DMS 273 treated with DMSO at 0.1 percent for 48 hours (cell line): ENCODE measurements at regions not wholly inside any gene's neighbourhood (a gene's known extent, or its start where the extent isn't known, plus 50 kb on each side); places are given as distances from the start of the nearest gene placed in this dataset.

ENCODE experiments used
- DNase-seq: peaks from one replicate; lab custom pipeline; 2025; lab: John Stamatoyannopoulos, UW

DNA sequence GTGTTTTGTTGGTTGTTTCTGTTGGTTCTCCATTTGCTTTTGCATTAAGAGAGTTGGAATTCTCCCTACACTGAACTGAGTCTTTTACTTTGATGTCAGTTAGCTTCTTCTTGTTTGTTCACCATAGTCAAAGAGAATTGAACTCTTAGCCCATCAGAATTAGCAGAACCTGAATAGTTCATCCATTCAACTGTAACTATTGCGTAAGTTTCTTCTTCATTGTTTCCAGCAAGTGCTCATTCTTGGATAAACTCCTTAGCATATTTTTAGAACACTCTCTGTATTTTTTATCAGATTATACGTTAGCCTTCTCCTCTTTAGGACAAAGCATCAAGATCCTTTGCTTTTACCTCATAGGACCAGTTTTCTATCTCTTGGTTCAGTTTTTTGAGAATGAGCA, 128.4 kb upstream of the RAB11FIP2 start:
- no peak for DNase-seq

DNA sequence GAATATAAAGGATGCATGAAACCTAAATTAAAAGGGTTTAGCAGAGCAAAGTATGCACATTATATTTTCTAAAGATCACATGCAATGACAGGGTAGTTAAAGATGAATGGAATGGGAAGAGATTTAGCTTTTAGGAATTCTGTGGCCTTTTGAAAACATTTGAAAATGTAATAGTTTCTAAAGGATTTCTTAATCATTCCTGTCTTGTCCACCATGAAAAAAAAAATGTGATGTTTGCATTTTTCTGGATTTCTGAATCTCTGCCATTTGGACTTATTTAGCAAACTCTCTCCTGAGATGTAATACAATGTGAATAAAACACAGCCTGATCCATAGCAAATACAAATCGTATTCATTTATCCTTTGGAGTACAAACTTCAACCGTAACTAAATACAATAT, 126.6 kb upstream of the RAB11FIP2 start:
- no peak for DNase-seq

DNA sequence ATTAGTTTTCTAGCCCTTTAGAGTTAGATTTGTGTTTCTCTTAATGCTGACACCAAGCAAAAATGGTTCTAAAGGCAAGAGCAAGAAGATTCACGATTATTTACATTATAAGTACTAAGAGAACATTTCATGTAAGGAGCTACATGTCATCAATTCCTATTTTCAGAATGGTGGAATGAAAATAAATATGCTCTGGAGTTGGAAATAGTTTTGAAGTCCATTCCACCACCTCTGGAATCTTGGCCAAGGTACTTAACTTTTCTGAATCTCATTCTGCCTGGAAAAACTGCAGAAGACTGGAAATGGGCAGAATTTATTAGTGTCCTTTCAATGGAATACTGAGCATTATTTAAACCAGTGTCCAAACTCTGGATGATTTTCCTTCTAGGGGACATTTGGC, 125.1 kb upstream of the RAB11FIP2 start:
- no peak for DNase-seq

DNA sequence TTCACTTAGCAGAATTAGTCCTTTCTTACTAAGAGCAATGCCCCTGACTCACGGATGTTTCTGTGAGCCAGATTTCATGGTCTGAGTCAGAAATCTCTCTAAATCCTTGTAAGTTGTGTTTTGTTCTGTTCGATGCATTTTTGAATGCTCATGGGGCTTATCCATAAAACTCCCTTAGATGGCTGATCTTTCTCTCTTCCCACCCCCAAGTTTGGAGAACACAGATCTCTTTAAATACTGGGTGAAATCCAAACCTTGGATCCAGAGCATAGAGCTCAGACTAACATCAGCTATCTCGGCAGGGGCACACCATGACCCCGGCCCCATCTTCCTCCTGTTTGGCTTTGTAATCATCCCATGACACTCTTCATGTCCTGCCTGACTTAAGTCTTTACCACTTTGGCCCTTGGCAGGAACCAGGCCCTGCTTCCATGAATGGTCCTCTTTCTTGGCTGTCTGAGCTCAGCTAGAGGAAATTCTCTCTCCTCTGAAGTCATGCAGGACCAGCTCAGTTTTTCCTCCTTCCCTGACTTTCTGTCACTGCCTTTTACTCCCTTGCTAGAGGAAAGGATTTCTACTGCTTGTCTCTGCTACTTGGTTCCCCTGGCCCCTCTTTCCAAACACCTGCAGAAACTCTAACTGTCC, 120.4 kb upstream of the RAB11FIP2 start:
- DNase-seq, result no peak

DNA sequence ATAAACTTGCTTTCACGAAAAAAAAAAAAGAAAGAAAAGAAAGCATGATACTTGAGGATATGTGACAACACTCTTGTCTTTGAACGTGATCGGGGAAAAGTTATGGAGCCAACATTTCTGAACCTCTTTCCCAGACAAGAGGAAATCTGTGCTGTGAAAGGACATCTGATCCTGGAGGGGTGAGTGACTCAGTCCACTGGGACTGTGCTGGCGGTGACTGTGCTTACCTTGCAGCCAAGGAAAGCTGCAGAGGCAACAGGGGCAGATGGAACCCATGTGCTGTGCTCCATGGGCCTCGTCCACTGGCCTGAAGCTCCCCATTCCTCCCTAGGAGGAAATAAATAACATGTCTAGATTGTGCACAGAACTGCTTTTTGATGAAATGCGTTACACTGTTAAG, 116.5 kb upstream of the RAB11FIP2 start:
- DNase-seq, result no peak

DNA sequence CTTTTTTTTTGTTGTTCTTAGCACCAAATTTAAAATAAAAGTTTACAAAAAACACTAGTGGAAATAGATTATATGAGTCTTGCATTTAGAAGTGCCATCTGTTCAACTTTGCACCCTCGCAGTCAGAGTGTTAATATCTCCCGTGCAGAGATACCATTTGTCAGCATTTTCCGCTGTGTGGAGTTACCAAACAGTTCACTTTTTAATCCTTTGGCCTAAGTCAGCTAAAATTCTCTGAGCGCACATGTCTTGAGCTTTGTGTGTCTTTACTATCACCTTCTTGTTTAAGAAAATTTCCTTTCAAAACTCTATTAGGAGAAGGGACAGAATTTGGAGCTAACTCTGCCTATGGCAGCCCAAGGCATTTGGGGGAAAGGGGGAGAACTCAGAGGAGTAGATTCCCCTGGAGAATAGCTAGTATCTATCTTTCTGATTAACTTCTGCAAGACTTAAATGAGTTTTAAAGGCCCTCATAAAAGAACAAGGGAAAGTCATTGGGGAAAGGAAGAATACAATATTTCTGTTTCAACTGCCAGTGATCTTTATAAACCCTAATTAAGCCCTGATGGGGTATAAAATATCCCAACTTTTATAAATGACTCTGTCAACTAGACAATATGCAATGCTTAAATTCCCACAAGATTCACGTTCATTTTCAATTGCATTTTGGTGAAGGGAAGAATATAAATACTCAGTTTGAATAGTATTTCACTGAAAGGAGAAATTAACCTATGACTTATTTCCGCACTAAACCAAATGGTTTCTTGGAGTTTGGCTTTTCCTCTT, 114.9 kb upstream of the RAB11FIP2 start:
- no peak for DNase-seq

DNA sequence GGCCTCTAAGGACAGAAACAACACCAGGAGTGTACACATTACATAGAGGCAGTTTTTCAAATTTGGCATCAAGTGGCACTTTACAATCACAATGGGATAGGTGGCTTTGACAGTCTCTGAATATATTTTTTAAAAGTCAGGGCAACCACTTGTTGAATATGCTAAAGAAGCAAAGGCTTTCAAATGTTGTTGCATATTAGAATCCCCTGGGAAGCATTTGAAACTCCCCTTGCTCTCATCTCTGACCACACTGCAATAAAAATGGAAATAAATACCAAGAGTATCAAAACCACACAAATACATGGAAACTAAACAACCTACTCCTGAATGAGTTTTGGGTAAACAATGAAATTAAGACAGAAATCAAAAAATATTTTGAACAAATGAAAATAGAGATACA, 106.5 kb upstream of the RAB11FIP2 start:
- no peak for DNase-seq

DNA sequence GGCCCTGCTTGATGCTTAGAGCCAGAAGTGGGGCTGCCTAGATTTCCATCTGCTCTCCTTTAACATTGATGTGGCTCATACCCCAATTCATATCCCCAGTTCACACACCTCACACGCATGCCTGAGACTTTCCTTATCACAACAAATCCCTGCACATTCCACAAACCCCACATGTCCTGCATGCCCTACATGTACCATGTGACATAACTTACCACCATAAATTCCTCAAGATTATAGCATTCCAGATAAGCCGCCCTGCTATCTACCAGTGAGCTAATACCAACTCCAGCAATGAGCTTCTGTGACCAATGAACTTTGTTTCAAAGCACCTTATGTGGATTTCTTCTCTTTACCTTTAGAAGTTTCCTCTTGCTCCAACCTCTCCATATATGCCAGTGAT, 104.7 kb upstream of the RAB11FIP2 start:
- no peak for DNase-seq

DNA sequence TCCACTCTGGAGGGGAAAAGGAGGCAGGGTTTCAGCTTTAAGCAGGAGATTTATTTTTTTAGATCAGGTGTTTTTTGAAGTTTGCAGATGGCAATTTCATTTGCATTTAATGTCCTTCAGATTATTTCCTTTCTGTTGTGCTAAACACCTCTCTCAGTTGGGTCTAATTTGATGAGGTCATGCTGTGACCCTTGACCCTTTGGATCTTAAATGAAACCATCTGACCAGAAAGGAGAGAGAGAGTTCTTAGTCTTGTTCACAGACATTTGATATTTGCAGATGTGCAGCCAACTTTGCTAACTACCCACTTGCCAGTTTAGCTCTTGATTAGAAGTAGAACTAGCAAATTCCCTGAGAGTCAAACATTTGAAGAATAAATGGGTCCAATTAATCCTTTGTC, 101.5 kb upstream of the RAB11FIP2 start:
- DNase-seq, result no peak

DNA sequence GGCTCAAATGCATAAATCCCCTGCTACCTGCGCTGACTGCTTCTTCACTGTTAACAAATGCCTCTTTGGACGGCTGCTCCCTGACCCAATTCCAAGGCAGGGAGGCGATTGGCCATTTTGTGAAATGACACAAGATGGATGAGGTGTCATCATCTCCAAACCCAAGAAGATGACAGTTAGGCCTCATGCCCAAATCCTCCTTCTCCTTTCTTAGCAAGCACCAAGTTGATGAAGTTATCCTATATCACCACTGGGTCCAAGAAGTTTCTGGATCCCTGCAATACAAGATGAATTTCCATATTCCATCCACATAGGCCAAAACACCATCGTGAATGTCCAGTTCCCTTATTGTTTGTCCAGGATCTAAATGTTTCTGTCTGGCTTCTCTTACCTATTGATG, 98.5 kb upstream of the RAB11FIP2 start:
- no peak for DNase-seq

DNA sequence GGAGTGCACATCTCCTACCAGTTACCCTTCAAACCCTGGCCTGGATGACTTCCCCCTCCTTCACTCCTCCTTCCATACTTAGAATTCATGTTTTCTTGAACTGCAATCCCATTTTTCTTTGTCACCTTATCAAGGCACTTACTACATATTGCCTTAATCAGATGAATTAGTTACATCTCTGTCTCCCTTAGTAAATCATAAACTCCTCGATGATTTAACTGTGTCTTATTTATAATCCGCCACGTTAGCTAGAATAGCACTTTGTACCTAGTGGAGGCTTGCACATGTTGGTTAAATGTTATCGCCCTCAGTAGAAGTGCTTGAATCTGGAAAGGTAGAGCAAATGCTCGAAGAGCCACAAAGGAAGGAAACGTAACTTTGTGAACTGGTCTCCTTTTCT, 94.7 kb upstream of the RAB11FIP2 start:
- DNase-seq, result no peak

DNA sequence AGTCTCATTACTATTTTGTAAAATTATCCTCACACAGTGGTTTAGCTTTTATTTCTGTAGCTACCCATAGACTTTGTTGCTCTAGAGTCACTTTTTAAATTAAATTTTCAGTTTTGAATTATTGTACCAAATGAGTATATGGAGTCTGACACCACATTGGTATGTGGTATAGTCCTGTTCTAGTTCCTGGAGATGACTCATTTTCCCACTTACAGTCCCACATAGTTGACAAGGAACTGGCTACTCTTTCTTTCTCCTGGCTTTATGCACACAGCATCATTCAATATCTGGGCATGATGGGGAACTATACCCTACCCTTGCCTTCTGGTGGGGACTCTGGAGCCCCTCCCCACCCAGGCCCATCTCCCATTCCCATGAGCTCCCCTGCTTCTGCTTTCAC, 92.6 kb upstream of the RAB11FIP2 start:
- DNase-seq, result no peak

DNA sequence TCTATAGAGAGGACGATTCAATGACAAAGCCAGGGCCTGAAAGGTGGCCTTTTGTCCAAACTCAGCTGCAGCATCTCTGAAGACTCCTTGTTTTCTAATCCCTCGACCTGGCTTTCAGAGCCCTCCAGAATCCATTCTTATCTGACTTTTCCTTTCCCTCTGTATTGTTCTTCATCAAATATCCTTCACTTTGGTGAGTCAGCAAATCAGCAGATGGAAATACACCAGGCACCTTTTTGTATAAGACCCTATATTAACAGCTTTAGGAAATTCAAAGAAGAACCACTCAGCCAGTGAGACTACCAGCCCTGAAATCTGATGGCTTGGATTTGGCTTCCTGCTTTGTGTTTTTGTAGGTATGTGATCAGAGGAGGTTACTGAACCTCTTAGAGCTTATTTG, 81.9 kb upstream of the RAB11FIP2 start:
- DNase-seq, result no peak

DNA sequence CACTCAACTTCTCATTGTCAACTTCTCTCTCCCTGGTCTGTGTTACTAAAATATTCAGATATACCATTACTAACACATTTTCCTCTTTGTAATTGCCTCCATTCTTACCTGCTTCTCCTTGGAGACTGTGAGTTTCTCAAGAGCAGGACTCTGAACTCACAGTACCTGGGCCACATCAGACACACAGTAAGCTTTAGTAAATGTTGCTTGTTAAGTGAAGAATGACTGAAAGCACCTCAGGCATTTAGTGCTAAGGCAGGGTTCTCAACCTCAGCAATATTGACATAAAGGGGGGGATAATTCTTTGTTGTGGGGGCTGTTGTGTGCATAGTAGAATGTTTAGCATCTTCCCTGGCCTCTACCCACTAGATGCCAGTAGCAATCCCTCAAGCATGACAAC, 72.0 kb upstream of the RAB11FIP2 start:
- no peak for DNase-seq

DNA sequence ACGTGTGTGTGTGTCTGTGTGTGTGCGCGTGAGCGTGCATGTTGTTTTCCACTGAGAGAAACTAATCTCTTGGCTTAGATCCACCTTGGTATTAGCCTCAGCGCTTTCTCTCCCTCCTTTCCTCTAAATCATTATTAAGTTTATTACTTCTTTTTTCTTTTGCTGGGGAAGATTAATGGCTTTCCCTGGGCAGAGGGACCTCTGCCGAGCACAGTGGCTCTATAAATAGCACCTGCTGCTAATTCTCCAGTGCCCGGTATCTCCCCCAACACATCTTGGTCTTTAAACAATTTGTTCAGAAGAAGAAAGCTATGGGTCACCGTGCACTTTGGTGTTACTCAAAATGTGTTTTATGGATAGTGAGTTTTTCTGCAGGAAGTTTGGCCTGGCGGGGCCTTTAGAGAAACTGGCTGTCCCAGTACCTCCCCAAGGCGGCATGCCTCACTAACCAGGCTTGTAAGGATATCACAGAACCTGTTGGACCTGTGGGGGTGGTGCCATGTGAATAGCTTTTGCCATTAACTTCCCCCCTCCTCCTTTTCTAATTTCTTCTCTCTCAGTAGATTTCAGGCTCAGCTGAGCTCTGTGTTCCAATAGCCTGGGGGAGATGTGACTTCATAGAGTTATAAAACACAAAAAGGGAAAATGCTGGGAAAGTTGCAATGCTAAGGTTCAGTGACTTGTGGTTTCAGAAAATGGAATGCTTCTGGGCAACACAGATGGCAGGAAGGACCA, 70.1 kb upstream of the RAB11FIP2 start:
- DNase-seq, result no peak

DNA sequence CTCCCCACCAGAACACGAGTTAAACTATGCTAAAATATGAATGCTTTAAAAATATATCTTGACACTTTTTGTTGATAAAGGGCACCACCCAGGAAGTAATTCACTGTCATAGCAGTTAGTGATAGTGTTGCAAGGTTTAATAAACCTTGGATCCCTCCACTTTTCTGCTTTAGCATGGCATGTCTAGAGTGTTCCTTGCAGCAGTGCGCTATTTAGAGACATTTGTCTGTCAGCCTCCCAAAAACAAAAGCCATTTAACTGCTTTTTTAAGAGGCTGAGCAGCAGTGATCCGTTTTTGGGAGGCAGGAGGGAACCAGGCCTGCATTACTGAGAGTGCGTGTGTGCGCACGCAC, 69.6 kb upstream of the RAB11FIP2 start:
- DNase-seq, result no peak

DNA sequence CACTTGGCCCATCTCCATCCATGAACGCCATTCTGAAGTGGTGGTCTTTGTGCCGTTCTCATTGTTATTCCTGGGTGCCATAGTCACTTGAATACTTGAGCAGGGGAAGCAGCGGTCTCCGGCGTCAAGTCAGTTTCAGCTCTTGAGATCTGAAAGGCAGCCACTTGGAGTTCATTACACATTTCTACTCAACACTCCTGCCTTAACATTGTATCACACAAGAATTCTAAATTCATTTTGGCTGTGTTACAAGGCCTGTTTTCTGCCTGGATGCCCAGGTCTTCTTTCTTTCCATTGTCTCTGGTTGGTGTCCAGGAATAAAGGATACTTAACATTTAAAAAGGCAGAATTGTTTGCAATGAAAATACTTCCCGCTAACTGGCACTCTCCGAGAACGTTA, 69.0 kb upstream of the RAB11FIP2 start:
- DNase-seq, result no peak

DNA sequence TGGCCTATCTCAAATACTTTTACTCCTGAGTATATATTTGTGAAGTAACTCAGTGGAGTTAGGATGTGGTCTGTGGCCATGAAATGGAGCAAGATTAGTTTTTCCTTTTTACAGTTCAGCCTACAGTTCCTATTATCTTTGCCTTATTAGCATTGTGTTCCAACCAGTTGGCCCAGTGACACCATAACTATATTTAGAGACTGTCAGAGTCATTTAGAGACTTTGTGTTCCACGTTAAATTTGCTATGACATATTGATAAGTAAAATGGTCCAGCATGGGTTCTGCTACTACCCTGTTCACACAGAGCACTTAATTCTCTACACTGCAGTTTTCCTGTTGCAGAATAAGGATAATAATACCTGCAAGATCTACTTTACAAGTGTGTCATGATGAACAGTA, 68.3 kb upstream of the RAB11FIP2 start:
- no peak for DNase-seq

DNA sequence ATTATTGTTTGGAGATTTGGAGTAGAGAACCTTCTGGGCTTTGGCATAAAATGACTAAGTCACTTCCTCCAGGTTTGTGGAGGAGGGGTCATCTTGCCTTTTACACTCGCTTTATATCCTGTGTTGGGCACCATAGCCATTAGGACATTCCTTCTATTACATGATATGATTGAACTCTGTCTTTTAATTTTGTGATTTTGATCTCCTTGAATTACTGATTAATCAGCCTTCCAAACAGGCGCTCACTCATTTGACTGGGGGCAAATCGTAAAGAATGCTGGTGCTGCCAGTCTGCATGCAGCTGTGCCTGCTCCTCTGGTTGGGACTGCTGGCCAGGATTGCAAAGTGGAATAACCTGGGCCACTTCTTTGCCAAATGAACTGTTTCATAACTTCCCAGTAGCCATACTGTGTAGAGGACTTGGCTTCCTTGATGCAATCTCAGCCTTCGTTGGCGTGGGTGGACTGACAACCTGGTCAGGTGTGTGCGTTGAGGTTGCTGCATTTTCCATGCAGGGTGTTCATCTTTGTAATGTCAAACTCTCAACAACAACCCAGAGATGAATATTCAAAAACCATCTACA, 65.9 kb upstream of the RAB11FIP2 start:
- no peak for DNase-seq

DNA sequence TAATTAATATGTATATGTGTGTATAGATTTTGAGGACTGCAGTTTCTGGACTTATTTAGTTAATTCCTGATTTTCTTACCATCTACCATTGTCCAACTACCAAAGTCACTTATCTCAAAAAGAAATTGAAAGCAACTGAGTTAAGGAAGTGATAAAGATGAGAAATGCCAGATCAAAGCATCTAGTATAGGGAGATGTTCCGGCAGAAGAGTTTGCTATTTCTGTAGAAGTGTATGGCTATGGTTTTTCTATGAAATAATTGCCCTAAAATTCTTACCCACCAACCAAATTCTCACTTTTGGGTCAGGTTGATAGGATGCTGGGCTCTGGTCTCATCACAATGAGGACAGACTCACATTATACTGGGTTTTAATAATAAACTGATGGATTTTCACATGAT, 64.0 kb upstream of the RAB11FIP2 start:
- DNase-seq, result no peak

DNA sequence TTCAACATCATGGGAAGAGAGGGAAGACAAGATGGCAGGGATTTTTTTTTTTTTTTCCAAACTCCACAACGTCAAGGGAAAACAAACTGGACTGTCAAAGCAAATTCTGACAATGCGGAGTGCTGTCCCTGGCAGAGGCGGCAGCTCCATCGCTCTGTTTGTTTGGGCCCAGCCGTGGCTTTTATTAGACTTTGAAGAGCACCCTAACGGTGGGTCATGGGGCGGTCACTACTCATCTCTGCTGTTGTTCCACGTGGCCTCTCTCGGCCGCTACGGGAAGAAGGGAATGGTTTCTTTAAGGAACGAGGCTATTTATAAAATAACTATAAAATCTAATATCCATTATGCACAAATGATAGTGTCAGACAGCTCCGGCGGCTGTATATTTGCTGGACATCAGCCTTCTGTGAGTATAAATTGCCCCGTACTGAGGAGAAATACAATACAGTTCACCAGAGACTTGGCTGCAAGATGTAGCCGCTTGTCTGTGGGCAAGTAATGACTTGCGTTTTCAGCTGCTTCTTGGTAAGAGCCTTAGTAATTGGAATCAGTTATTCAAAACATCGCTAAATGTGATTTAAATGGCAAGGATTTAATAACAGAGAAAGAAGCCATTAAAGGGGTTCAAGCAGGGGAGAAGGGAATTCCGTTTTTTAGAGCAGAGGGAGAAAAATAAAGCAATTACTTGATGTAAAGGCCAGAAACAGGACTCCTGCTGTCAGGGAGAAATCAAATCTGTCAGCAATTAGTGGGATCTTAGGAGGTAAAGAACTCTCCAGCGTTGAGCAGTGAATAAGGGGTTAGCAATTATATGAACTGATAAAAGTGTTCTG, 61.7 kb upstream of the RAB11FIP2 start:
- DNase-seq, result peak; percentile 46

DNA sequence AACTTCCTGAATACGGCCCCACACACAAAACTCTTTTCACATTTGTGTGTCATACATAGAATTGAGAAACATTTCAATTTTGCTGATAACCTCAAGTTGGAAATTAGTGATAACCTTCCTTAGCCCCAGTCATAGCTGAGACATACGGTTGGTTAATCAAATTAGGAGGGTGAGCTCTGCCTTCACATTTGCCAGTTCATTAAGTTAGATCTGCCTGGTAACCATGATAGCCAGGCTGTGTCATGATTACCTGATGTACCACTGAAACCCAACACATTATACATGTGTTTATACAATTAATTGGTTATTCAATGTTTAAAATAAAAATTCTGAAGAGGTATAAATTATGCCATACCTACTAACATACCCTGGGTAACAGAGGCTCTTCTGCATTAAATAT, 60.8 kb upstream of the RAB11FIP2 start:
- DNase-seq, result no peak
